ENCODE measurements at regions not wholly inside any gene's neighbourhood (a gene's known extent, or its start where the extent isn't known, plus 50 kb on each side); places are given as distances from the start of the nearest gene placed in this dataset.

GRCh38 chr17:27970587-27970986 lies 71.9 kb upstream of the NLK start:
- Histone ChIP-seq H2AFZ (replicated peaks; ENCODE audit: low read length, poor library complexity) (no peak overlapping the region), H3K4me2 (ENCODE audit: low read depth, low read length) (no peak overlapping the region), H3K36me3 (ENCODE audit: control insufficient read depth, insufficient read depth, low read length) (no peaks in the 10 kb centered on the region), H3K9ac (ENCODE audit: low read depth, low read length) (no peak overlapping the region), H2AK9ac (replicated peaks; ENCODE audit: low read depth, low read length, poor library complexity) (no peak overlapping the region), H3K9me1 (ENCODE audit: insufficient read depth, low read length) (0 out of 2 replicates have a peak, but pooled peaks cover 3% of the 10 kb centered on the region), H2BK120ac (ENCODE audit: low read depth, low read length) (no peak overlapping the region), H3K4me1 (ENCODE audit: control insufficient read depth, insufficient read depth, low read length) (no peaks in the 10 kb centered on the region), H2BK15ac (ENCODE audit: low read depth, low read length) (no peak overlapping the region), H3K18ac (ENCODE audit: low read depth, low read length) (no peak overlapping the region), H3K27me3 (ENCODE audit: control insufficient read depth, insufficient read depth, low read length) (peaks cover 7% of the 10 kb centered on the region), H3K14ac (replicated peaks; ENCODE audit: low read depth, low read length) (no peak overlapping the region), H3K79me1 (ENCODE audit: low read depth in 1 of 2, low read length in 2 of 2) (no peaks in the 10 kb centered on the region), H4K8ac (ENCODE audit: low read depth in 2 of 2, low read length in 2 of 2) (no peak overlapping the region), H2BK5ac (ENCODE audit: low read depth, low read length, poor library complexity, severe bottlenecking) (no peak overlapping the region), H3K23ac (ENCODE audit: low read depth, low read length) (no peak overlapping the region), H4K20me1 (ENCODE audit: insufficient read depth, low read length) (no peaks in the 10 kb centered on the region), H3K27ac (ENCODE audit: insufficient read depth, low read length) (no peak overlapping the region), H3K4ac (ENCODE audit: low read depth, low read length) (no peak overlapping the region), H3K9me3 (ENCODE audit: control insufficient read depth, insufficient read depth, low read length) (no peaks in the 10 kb centered on the region), H4K91ac (ENCODE audit: insufficient read depth, low read depth, low read length) (no peak overlapping the region), H3K56ac (ENCODE audit: extremely low read depth, insufficient read depth, low read length) (no peak overlapping the region), H2BK20ac (ENCODE audit: low read depth, low read length) (no peak overlapping the region), H2AK5ac (ENCODE audit: low read depth, low read length) (no peak overlapping the region), H4K5ac (ENCODE audit: low read depth, low read length) (no peak overlapping the region), H3K4me3 (ENCODE audit: insufficient read depth, low read depth, low read length) (no peak overlapping the region)
- ATAC-seq (ENCODE audit: low read depth) (no peak), DNase-seq (no peak)
- dilution Hi-C loops (cut with HindIII; ENCODE audit: low sequenced_read_pairs, unreplicated experiment) (no loop called here), intact Hi-C loops (cut with micrococcal nuclease) (no loop called here), in situ Hi-C loops (cut with MboI; ENCODE audit: low sequenced_read_pairs) (no loop called here)
- BruUV-seq (replicated peaks), result no TSS peak
- ChIA-PET CTCF (no interaction called here), POLR2A (ENCODE audit: unreplicated experiment) (no interaction called here)
- WGBS, 2 experiments (ENCODE audit: extremely low coverage in 2 of 2, insufficient read length in 1 of 2), result no CpG with 5 or more reads among the region's 3 CpGs
- TF ChIP-seq SMC3 (IDR thresholded peaks at IDR 0.05; ENCODE audit: low read depth, low read length) (no peak), CHD1 (IDR thresholded peaks at IDR 0.05; ENCODE audit: low read depth, low read length) (no peak), MAZ (IDR thresholded peaks at IDR 0.05; ENCODE audit: borderline replicate concordance, low read depth, low read length) (no peak), RFX5 (IDR thresholded peaks at IDR 0.05; ENCODE audit: low read depth, low read length) (no peak), CEBPB (IDR thresholded peaks at IDR 0.05; ENCODE audit: low read depth, low read length) (no peak), MXI1 (IDR thresholded peaks at IDR 0.05; ENCODE audit: borderline replicate concordance, low read depth, low read length) (no peak), MAFK (IDR thresholded peaks at IDR 0.05; ENCODE audit: low read depth, low read length) (no peak), ELK1 (IDR thresholded peaks at IDR 0.05; ENCODE audit: borderline replicate concordance, low read depth, low read length) (no peak), RCOR1 (IDR thresholded peaks at IDR 0.05; ENCODE audit: insufficient replicate concordance, low read length) (no peak), NFE2L2 (IDR thresholded peaks at IDR 0.05; ENCODE audit: low read depth, low read length) (no peak), BHLHE40 (IDR thresholded peaks at IDR 0.05; ENCODE audit: low read depth, low read length) (no peak), POLR2A (IDR thresholded peaks at IDR 0.05; ENCODE audit: low read depth, low read length) (no peak), USF2 (IDR thresholded peaks at IDR 0.05; ENCODE audit: low read depth, low read length) (no peak), RAD21 (IDR thresholded peaks at IDR 0.05; ENCODE audit: low read length) (no peak), FOS (IDR thresholded peaks at IDR 0.05; ENCODE audit: low read depth, low read length) (no peak)
